LNCaP clone FGC (cell line): ENCODE measurements at regions not wholly inside any gene's neighbourhood (a gene's known extent, or its start where the extent isn't known, plus 50 kb on each side); places are given as distances from the start of the nearest gene placed in this dataset.

Source experiments
- DNase-seq: peaks from one replicate; pipeline ENCODE4 v3.0.0-alpha.2; 2011; ENCODE audit warnings: low read depth
- H3K4me3 ChIP-seq: 2 replicates; pipeline ENCODE4 v1.5.1; 2011; ENCODE audit warnings: mild to moderate bottlenecking, low read depth, low read length, control low read depth
- CTCF ChIP-seq: IDR thresholded peaks from 2 replicates; pipeline ENCODE4 v1.5.1; 2012; ENCODE audit warnings: mild to moderate bottlenecking; ENCODE audit not compliant: control insufficient read depth, insufficient read depth; ENCODE audit errors: extremely low read depth

- no peak for TF ChIP-seq CTCF
- no peak overlapping the region for H3K4me3 ChIP-seq
- DNase-seq, result no peak
These were observed 452.1 kb upstream of the BOD1L1 start for GRCh38 chr4:14079601-14080000.

GRCh38 chr4:14083150-14083549, 455.6 kb upstream of the BOD1L1 start:
- no peak overlapping the region for H3K4me3 ChIP-seq
- no peak for TF ChIP-seq CTCF
- DNase-seq, result no peak

- DNase-seq, result no peak
- H3K4me3 ChIP-seq, result no peak overlapping the region
- no peak for TF ChIP-seq CTCF
These were observed 457.1 kb upstream of the BOD1L1 start for GRCh38 chr4:14084598-14084997.

- no peak overlapping the region for H3K4me3 ChIP-seq
- TF ChIP-seq CTCF, result no peak
- DNase-seq, result no peak
These were observed 459.9 kb upstream of the BOD1L1 start for GRCh38 chr4:14087459-14087858.

- TF ChIP-seq CTCF, result no peak
- no peak for DNase-seq
- no peak overlapping the region for H3K4me3 ChIP-seq
These were observed 460.4 kb upstream of the BOD1L1 start for GRCh38 chr4:14087921-14088320.

GRCh38 chr4:14091531-14091930, 464.0 kb upstream of the BOD1L1 start:
- no peak for TF ChIP-seq CTCF
- DNase-seq, result no peak
- no peak overlapping the region for H3K4me3 ChIP-seq

GRCh38 chr4:14091966-14092365, 464.4 kb upstream of the BOD1L1 start:
- no peak for TF ChIP-seq CTCF
- DNase-seq, result no peak
- H3K4me3 ChIP-seq, result no peak overlapping the region
